ENCODE measurements at regions not wholly inside any gene's neighbourhood (a gene's known extent, or its start where the extent isn't known, plus 50 kb on each side); places are given as distances from the start of the nearest gene placed in this dataset.

DNA sequence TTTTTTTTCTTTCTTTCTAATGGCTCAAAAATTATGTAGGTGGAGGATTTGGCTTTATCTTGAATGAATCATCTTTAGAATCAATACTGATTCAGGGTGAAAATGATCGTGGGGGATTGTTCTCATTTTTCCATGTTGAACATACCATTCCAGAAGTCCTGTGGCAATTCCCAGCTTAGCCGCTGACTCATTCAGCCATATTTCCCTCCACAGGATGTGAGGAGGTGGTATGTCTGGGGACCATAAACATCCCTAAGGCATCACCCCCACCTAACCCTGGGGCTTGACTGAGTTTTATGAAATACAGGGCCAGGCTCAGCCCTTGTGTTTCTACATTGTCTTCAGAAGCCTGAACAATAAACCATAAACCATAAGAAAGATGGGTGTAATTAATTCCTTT lies 92.7 kb upstream of the FN1 start:
- intact Hi-C loops (cut with micrococcal nuclease): no loop called here
- peaks cover 8% of the 10 kb centered on the region for H3K4me1 Mint-ChIP-seq (ENCODE audit: low read depth)
- H3K36me3 Mint-ChIP-seq (ENCODE audit: low read depth): no peaks in the 10 kb centered on the region
- no peak overlapping the region for H3K4me3 Mint-ChIP-seq
- H3K27ac Mint-ChIP-seq: no peak overlapping the region
- H3K27me3 Mint-ChIP-seq: peaks cover 14% of the 10 kb centered on the region
- H3K9me3 Mint-ChIP-seq: no peaks in the 10 kb centered on the region

DNA sequence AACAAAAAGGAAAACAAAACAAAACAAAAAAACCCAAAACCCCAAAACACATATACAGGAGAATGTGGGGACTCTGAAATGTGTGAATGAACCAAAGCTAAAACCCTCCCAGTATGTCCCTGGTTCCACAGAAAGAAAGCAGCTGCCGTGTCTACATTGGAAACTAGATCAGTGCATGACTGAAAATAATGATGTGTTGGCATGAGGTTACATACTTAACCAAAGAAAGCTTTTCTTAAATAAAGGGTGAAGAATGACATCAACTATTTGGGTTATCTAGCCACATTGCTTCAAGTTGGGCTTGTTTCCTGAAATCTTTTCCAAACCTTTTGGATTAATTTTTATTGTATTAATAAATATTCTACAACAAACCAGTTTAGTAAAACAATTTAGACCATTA lies 91.9 kb upstream of the FN1 start:
- H3K27ac Mint-ChIP-seq: no peak overlapping the region
- intact Hi-C loops (cut with micrococcal nuclease): no loop called here
- no peaks in the 10 kb centered on the region for H3K9me3 Mint-ChIP-seq
- no peaks in the 10 kb centered on the region for H3K36me3 Mint-ChIP-seq (ENCODE audit: low read depth)
- H3K4me3 Mint-ChIP-seq: no peak overlapping the region
- H3K4me1 Mint-ChIP-seq (ENCODE audit: low read depth): peaks cover under 1% of the 10 kb centered on the region
- peaks cover 14% of the 10 kb centered on the region for H3K27me3 Mint-ChIP-seq

DNA sequence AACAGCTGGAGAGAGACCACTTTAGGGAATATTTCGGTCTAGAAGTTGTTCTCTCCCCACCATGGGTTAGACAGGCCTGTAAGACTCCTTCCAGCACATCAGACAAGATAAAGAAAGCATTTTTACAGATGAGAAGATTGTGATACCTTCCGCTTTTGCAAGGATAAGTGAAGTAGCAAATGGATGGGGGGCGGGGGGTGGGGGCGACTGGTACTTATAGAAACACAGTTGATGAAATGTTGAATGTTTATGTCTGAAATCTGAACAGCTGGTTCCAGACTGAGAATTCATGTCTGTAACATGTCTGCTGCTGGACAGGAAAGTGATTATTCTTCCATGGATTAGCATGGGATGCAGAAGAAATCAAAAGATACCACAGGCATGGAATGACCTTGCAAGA lies 90.5 kb upstream of the FN1 start:
- Mint-ChIP-seq H3K4me1 (ENCODE audit: low read depth) (no peaks in the 10 kb centered on the region), H3K27ac (no peak overlapping the region), H3K36me3 (ENCODE audit: low read depth) (no peaks in the 10 kb centered on the region), H3K27me3 (peaks cover 14% of the 10 kb centered on the region), H3K9me3 (no peaks in the 10 kb centered on the region), H3K4me3 (no peak overlapping the region)
- intact Hi-C loops (cut with micrococcal nuclease): no loop called here

DNA sequence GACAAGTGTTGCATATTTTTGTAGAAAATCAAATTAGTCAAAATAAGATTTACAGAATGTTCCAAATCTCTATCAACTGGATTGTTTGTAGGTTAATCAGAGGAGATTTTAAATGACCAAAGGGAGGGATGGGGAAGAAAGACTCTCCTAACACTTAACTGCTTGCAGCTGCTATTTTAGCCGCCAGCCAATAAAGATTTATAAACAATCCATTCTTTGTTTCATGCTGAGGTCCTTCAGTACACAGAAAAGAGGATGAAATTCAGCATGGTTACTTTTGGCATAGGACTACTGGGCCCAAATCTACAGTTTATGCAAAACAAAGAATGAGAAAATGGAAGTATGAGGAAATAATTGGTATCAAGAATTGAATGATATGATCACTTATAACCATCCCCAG lies 86.4 kb upstream of the FN1 start:
- no peak overlapping the region for H3K4me3 Mint-ChIP-seq
- peaks cover 4% of the 10 kb centered on the region for H3K27me3 Mint-ChIP-seq
- no peaks in the 10 kb centered on the region for H3K36me3 Mint-ChIP-seq (ENCODE audit: low read depth)
- no peaks in the 10 kb centered on the region for H3K9me3 Mint-ChIP-seq
- intact Hi-C loops (cut with micrococcal nuclease): no loop called here
- peaks cover 4% of the 10 kb centered on the region for H3K4me1 Mint-ChIP-seq (ENCODE audit: low read depth)
- H3K27ac Mint-ChIP-seq: no peak overlapping the region

DNA sequence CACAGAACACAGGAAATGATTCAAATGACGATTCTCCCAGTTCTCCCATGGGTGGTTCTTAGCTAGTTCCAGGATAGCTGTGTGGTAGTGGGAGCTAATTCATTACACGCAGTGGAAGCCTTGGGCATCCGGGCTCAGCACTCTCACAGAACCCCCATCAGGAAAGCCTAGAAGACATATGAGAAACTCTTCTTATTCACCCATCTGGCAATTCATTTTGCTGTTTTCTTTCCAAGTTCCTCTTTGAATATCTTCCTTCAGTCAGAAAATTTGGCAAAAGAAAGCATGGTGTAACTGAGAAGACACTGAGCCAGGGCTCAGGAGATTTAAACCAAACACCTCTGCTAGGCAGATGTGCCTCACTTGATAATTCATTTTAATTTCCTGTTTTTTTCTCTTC lies 85.2 kb upstream of the FN1 start:
- H3K36me3 Mint-ChIP-seq (ENCODE audit: low read depth): no peaks in the 10 kb centered on the region
- peaks cover 4% of the 10 kb centered on the region for H3K27me3 Mint-ChIP-seq
- H3K27ac Mint-ChIP-seq: no peak overlapping the region
- H3K9me3 Mint-ChIP-seq: no peaks in the 10 kb centered on the region
- peaks cover 4% of the 10 kb centered on the region for H3K4me1 Mint-ChIP-seq (ENCODE audit: low read depth)
- intact Hi-C loops (cut with micrococcal nuclease): no loop called here
- no peak overlapping the region for H3K4me3 Mint-ChIP-seq

DNA sequence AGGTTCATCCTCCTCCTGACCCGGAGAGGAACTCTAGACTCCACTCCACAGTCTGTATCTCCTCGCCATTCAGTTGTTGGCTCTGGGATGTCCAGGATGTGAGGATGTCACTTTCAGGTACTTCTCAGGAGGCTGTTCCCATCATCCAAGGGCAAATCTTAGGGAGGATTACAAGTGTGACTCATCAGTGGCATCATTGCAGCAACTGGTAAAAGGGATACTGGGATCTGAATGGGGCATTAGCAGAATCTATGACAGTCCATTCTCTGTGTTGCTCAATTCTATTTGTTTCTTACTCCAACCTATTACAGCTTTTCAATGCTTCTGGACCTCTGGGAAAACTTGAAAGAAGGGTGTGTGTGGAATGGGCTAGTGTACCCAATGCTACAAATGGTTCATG lies 81.5 kb upstream of the FN1 start:
- no peak overlapping the region for H3K4me3 Mint-ChIP-seq
- peaks cover 4% of the 10 kb centered on the region for H3K4me1 Mint-ChIP-seq (ENCODE audit: low read depth)
- H3K9me3 Mint-ChIP-seq: no peaks in the 10 kb centered on the region
- intact Hi-C loops (cut with micrococcal nuclease): no loop called here
- no peak overlapping the region for H3K27ac Mint-ChIP-seq
- no peaks in the 10 kb centered on the region for H3K27me3 Mint-ChIP-seq
- H3K36me3 Mint-ChIP-seq (ENCODE audit: low read depth): no peaks in the 10 kb centered on the region

DNA sequence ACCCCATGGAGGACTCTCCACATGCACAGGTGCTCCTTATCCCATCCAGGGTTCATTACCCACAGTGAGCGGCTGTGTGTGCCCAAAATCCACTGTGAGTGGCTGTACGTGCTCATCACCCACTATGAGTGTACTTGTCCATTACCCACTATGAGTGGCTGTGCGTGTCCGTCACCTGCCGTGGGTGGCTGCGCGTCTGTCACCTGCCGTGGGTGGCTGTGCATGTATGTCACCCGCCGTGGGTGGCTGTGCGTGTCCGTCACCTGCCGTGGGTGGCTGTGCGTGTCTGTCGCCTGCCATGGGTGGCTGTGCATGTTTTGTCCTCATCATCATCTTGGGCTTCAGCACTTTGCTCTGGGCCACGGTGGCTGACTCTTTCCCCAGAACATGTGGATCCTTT lies 78.6 kb upstream of the FN1 start:
- H3K4me3 Mint-ChIP-seq: no peak overlapping the region
- H3K27me3 Mint-ChIP-seq: no peaks in the 10 kb centered on the region
- H3K4me1 Mint-ChIP-seq (ENCODE audit: low read depth): no peaks in the 10 kb centered on the region
- H3K9me3 Mint-ChIP-seq: no peaks in the 10 kb centered on the region
- no peaks in the 10 kb centered on the region for H3K36me3 Mint-ChIP-seq (ENCODE audit: low read depth)
- intact Hi-C loops (cut with micrococcal nuclease): no loop called here
- H3K27ac Mint-ChIP-seq: no peak overlapping the region

DNA sequence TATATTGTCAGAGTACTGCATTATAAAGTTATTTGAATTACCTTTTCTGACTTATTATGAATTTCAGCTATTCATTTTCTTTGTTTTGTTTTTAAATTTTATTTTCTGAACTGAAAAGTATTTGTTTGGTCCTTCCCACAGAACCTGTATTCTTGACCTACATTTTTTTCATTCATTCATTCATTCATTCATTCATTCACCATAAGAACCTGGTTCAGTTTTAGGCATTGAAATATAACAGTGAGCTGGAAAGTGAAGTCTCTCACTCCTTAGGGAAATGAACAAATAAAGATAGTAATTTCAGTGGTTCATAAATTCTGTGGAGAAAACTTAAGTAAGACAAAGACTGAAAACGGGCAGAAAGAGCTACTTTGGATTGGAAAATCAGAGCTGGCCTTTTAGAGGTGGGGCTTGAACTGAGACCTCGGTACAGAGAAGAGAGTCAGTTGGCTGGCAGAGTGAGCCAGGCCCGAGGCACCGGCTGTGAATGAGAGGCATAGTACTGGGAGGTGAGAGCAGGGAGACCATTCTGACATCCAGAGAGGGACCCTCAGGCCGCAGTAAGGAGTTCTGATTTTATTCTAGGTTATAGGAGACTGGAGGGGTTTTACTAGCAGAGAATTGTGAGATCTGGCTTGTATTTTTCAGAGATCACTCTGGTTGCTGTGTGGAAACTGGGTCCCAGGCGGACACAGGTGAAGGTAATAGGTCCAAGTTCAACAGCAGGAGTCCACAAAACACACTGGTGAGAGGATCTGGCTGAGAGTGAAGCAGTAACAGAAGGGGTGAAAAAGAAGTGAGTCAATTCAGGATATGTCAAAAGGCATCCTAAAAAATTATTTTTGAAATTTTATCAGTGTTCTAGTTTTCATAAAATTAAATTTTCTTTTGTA lies 75.8 kb upstream of the FN1 start:
- intact Hi-C loops (cut with micrococcal nuclease): no loop called here
- Mint-ChIP-seq H3K4me3 (no peak overlapping the region), H3K36me3 (ENCODE audit: low read depth) (no peaks in the 10 kb centered on the region), H3K27ac (peak overlapping the region; percentile 46), H3K27me3 (no peaks in the 10 kb centered on the region), H3K4me1 (ENCODE audit: low read depth) (peaks cover 14% of the 10 kb centered on the region), H3K9me3 (no peaks in the 10 kb centered on the region)

DNA sequence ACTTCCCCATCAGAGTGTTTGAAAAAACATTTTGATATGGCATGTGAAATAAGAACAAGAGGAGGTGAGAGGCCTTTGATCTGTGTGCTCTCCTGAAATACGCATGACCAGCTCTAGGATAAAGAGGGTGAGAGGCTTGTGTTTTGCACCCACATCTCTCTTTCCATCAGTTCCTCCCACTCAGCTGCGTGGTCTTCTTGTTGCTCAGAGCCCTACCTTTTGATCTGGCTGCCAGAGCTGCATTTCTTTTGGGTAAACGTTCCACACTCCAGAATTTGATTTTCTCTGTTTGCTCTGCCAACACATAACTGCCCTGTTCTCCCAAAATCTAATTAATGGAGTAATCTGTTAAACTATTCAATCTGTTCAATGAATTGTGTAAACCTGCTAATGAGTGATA lies 72.0 kb upstream of the FN1 start:
- intact Hi-C loops (cut with micrococcal nuclease): no loop called here
- H3K9me3 Mint-ChIP-seq: no peaks in the 10 kb centered on the region
- no peak overlapping the region for H3K4me3 Mint-ChIP-seq
- no peaks in the 10 kb centered on the region for H3K27me3 Mint-ChIP-seq
- H3K4me1 Mint-ChIP-seq (ENCODE audit: low read depth): peaks cover 39% of the 10 kb centered on the region
- H3K27ac Mint-ChIP-seq: peak overlapping the region; percentile 21
- no peaks in the 10 kb centered on the region for H3K36me3 Mint-ChIP-seq (ENCODE audit: low read depth)

DNA sequence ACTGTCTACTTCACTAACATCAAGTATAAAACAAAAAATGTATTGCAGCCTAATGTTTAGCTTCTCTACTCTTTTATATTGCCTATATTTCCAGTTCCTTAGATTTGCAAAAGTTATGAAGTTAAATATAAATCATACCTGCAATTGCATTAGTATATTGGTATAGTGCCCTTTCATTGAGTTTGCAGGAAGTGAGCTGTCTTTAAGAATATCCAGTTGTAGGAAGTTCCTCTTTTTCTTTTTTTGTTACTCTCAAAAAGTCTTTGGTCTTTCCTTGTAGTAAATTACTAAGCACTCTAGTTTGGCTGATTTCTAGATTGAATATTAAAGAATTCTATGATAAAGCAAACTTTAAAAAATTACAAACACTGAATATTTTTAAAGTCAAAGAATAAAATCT lies 71.3 kb upstream of the FN1 start:
- Mint-ChIP-seq H3K27ac (no peak overlapping the region), H3K4me1 (ENCODE audit: low read depth) (peaks cover 39% of the 10 kb centered on the region), H3K9me3 (no peaks in the 10 kb centered on the region), H3K36me3 (ENCODE audit: low read depth) (no peaks in the 10 kb centered on the region), H3K27me3 (no peaks in the 10 kb centered on the region), H3K4me3 (no peak overlapping the region)
- intact Hi-C loops (cut with micrococcal nuclease): no loop called here

DNA sequence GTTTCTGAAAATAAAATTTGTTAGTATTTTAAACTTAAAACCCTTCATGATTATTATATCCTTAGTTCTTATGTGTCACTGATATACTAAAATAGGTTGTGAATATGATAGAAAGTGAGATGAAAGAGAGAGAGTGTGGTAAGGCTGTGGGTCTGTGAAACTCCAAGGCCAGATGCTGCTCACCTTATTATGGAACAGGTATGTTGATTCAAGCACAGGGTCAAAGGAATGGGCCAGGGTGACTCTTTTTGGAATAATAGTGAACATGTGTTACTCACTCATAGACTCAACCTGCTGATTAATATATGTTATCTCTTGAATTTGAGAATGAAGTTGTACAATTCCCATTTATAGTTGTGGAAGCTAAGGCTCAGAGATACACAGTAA lies 70.7 kb upstream of the FN1 start:
- H3K4me3 Mint-ChIP-seq: no peak overlapping the region
- intact Hi-C loops (cut with micrococcal nuclease): no loop called here
- no peaks in the 10 kb centered on the region for H3K27me3 Mint-ChIP-seq
- H3K4me1 Mint-ChIP-seq (ENCODE audit: low read depth): peaks cover 39% of the 10 kb centered on the region
- H3K36me3 Mint-ChIP-seq (ENCODE audit: low read depth): no peaks in the 10 kb centered on the region
- H3K9me3 Mint-ChIP-seq: no peaks in the 10 kb centered on the region
- H3K27ac Mint-ChIP-seq: no peak overlapping the region

DNA sequence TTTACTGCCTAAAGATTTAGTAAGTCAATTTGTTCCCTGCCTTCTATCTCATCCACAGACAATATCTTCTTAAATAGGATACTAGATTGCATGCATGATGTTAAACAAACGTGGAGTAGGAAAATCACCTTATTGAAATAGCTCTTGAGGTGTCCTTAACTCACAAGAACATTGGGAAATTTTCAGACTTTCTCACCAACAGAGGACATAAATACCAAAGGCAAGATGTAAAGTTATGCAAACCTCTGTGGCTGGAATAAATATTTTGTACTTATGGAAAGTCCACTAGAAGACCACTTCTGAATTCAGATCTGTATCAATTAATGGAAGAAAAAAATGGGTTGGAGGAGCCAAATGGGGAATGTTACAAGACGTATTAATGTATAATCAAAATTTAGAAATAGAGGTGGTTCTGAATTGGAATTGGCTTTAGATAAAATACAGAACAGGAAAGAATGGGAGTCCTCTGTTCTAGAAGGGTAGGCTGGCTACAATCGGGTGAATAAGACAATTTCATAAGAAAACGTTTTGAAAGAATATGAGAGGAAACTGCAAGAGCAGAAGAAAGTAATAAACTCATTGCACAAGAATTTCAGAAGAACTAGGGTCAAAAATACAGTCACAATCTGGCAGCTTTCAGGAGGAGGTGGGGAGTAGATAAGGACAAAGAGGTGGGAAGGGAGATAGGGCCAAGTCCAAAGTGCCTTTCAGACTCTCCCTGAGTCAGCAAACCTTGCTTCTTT lies 69.3 kb upstream of the FN1 start:
- Mint-ChIP-seq H3K9me3 (no peaks in the 10 kb centered on the region), H3K4me3 (no peak overlapping the region), H3K36me3 (ENCODE audit: low read depth) (no peaks in the 10 kb centered on the region), H3K27me3 (no peaks in the 10 kb centered on the region), H3K4me1 (ENCODE audit: low read depth) (peaks cover 45% of the 10 kb centered on the region), H3K27ac (no peak overlapping the region)
- intact Hi-C loops (cut with micrococcal nuclease): no loop called here

DNA sequence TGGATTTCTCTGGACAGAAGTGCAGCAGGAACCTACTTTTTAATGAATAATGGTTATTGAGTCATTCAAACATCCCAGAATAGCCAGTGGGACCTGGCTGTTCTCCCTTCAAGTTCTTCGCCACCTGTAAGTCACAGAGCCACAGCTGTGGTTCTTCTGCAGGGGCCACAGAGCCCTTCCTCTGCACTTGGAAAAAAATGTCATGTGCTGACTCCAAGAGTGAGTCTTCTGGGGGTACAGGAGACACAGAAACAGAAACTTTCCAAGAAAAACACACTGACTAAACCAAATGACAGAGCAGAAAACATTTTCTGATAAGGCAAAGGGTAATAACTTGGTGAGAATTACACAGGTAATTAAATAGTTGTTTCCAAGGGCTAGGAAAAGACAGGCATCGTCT lies 68.7 kb upstream of the FN1 start:
- H3K27me3 Mint-ChIP-seq: no peaks in the 10 kb centered on the region
- no peak overlapping the region for H3K4me3 Mint-ChIP-seq
- H3K27ac Mint-ChIP-seq: no peak overlapping the region
- H3K9me3 Mint-ChIP-seq: no peaks in the 10 kb centered on the region
- no peaks in the 10 kb centered on the region for H3K36me3 Mint-ChIP-seq (ENCODE audit: low read depth)
- H3K4me1 Mint-ChIP-seq (ENCODE audit: low read depth): peaks cover 49% of the 10 kb centered on the region
- intact Hi-C loops (cut with micrococcal nuclease): no loop called here

DNA sequence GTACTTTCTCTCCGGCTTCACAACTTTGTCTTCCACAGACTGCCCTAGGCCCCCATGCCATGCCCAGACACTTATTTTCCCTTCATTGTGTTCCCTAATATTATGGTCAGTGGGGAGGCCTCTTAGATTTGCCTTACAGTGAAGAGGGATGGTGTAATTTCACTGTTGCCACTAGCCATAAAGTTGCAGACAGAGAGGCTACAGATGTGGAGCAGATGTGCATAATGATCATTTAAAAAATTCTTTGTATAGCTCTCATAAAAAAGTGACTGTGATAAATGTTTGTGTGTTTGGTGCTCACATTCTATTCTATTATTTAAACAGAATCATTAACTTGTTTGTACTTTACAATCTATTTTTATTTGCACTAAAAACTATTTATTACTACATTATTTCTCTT lies 67.5 kb upstream of the FN1 start:
- Mint-ChIP-seq H3K4me1 (ENCODE audit: low read depth) (peaks cover 54% of the 10 kb centered on the region), H3K27me3 (peaks cover 6% of the 10 kb centered on the region), H3K36me3 (ENCODE audit: low read depth) (no peaks in the 10 kb centered on the region), H3K4me3 (no peak overlapping the region), H3K27ac (no peak overlapping the region), H3K9me3 (no peaks in the 10 kb centered on the region)
- intact Hi-C loops (cut with micrococcal nuclease): no loop called here
